ENCODE measurements at regions not wholly inside any gene's neighbourhood (a gene's known extent, or its start where the extent isn't known, plus 50 kb on each side); places are given as distances from the start of the nearest gene placed in this dataset.
A peak's percentile ranks its signal among the peaks of the same experiment; 100 is the strongest.

- 72 to 80% (median 78%) methylated on average over 9 of the region's 9 CpGs for WGBS, 3 donors
- Histone ChIP-seq H3K27ac (no peak overlapping the region), H3K4me1 (ENCODE audit: insufficient read depth) (peaks cover 1% of the 10 kb centered on the region), H3K27me3 (no peaks in the 10 kb centered on the region), H3K36me3 (no peaks in the 10 kb centered on the region), H3K9me3 (no peaks in the 10 kb centered on the region), H3K4me3 (no peak overlapping the region)
- TF ChIP-seq, protein P1, sequence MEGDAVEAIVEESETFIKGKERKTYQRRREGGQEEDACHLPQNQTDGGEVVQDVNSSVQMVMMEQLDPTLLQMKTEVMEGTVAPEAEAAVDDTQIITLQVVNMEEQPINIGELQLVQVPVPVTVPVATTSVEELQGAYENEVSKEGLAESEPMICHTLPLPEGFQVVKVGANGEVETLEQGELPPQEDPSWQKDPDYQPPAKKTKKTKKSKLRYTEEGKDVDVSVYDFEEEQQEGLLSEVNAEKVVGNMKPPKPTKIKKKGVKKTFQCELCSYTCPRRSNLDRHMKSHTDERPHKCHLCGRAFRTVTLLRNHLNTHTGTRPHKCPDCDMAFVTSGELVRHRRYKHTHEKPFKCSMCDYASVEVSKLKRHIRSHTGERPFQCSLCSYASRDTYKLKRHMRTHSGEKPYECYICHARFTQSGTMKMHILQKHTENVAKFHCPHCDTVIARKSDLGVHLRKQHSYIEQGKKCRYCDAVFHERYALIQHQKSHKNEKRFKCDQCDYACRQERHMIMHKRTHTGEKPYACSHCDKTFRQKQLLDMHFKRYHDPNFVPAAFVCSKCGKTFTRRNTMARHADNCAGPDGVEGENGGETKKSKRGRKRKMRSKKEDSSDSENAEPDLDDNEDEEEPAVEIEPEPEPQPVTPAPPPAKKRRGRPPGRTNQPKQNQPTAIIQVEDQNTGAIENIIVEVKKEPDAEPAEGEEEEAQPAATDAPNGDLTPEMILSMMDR (IDR thresholded peaks at IDR 0.05): no peak
- no peak for TF ChIP-seq EP300 (IDR thresholded peaks at IDR 0.05)
- no peak for TF ChIP-seq POLR2A (IDR thresholded peaks at IDR 0.05)
- DNase-seq: no peak
- intact Hi-C loops (cut with DNase I): no loop called here
These were observed 620.3 kb upstream of the CDH4 start for GRCh38 chr20:60631585-60632287.

GRCh38 chr20:60632391-60633262 is 619.4 kb upstream of the CDH4 start:
- intact Hi-C loops (cut with DNase I): no loop called here
- Histone ChIP-seq H3K27me3 (no peaks in the 10 kb centered on the region), H3K9me3 (no peaks in the 10 kb centered on the region), H3K4me3 (no peak overlapping the region), H3K4me1 (ENCODE audit: insufficient read depth) (peaks cover 1% of the 10 kb centered on the region), H3K27ac (no peak overlapping the region), H3K36me3 (no peaks in the 10 kb centered on the region)
- DNase-seq: no peak
- 46 to 60% (median 54%) methylated on average over 8 of the region's 8 CpGs for WGBS, 3 donors
- TF ChIP-seq POLR2A (IDR thresholded peaks at IDR 0.05) (no peak), EP300 (IDR thresholded peaks at IDR 0.05) (peak; percentile 18)

DNA sequence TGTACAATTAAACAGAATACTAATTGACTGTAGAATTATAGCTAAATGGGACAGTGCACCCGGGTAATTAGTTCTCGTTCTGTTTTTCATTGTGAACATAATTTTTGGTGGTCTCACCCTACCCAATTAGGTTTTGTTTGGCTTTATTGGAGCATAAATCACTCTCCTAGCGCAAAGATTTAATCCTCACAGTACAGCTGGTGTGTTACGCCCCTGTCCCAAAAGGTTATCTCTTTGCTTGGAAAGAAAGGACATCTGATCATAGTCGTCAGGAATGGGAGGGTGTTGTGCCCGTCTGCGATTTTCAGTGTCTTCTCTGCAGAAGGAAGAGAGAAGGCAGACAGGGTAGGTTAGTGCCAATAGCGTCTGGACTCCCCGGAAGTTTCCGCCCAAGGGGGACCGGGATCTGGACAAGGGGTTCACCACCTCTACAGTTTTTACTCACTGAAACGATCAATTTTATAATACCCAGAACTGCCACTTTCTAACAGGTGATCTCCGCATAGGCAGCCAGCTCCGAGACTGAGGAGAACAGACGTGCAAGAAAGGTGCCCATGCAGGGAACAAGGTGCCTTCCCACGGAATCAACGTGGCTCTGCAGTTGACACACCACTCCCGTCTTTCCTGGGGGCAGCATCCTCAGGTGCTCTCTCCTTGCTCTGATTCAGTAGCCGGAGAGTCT is 617.4 kb upstream of the CDH4 start:
- no peaks in the 10 kb centered on the region for H3K27me3 ChIP-seq
- no peak overlapping the region for H3K27ac ChIP-seq
- no peaks in the 10 kb centered on the region for H3K36me3 ChIP-seq
- intact Hi-C loops (cut with DNase I): no loop called here
- no peak overlapping the region for H3K4me3 ChIP-seq
- DNase-seq: no peak
- TF ChIP-seq EP300 (IDR thresholded peaks at IDR 0.05) (no peak), POLR2A (IDR thresholded peaks at IDR 0.05) (no peak)
- TF ChIP-seq, protein P1 (IDR thresholded peaks at IDR 0.05): no peak
- no peaks in the 10 kb centered on the region for H3K9me3 ChIP-seq
- peaks cover 3% of the 10 kb centered on the region for H3K4me1 ChIP-seq (ENCODE audit: insufficient read depth)
- 83 to 88% (median 86%) methylated on average over 19 of the region's 19 CpGs for WGBS, 3 donors

GRCh38 chr20:60636417-60636816 is 615.6 kb upstream of the CDH4 start:
- H3K4me1 ChIP-seq (ENCODE audit: insufficient read depth): peaks cover 3% of the 10 kb centered on the region
- H3K27me3 ChIP-seq: no peaks in the 10 kb centered on the region
- no peak for TF ChIP-seq POLR2A (IDR thresholded peaks at IDR 0.05)
- TF ChIP-seq, protein P1 (IDR thresholded peaks at IDR 0.05): no peak
- no peak for TF ChIP-seq EP300 (IDR thresholded peaks at IDR 0.05)
- no peak overlapping the region for H3K27ac ChIP-seq
- DNase-seq: no peak
- intact Hi-C loops (cut with DNase I): no loop called here
- WGBS, 3 donors: 96 to 97% (median 96%) methylated on average over 5 of the region's 5 CpGs
- no peaks in the 10 kb centered on the region for H3K36me3 ChIP-seq
- no peaks in the 10 kb centered on the region for H3K9me3 ChIP-seq
- no peak overlapping the region for H3K4me3 ChIP-seq
